Colonic mucosa (tissue), 4 donors: ENCODE measurements at regions not wholly inside any gene's neighbourhood (a gene's known extent, or its start where the extent isn't known, plus 50 kb on each side); places are given as distances from the start of the nearest gene placed in this dataset.

Source experiments
- DNase-seq: peaks from one replicate; pipeline ENCODE4 v3.0.0-alpha.2; 2020
- H3K27ac ChIP-seq: fragments of 200-600 bp; one replicate; pipeline ENCODE4 v1.8.0; 2021
- H3K27me3 ChIP-seq: fragments of 200-600 bp; one replicate; pipeline ENCODE4 v1.8.0; 2021
- H3K36me3 ChIP-seq: fragments of 200-600 bp; one replicate; pipeline ENCODE4 v1.8.0; 2021
- H3K4me1 ChIP-seq: fragments of 200-600 bp; one replicate; pipeline ENCODE4 v1.8.0; 2021; ENCODE audit warnings: mild to moderate bottlenecking
- H3K4me3 ChIP-seq: fragments of 200-600 bp; one replicate; pipeline ENCODE4 v1.8.0; 2021
- H3K9ac ChIP-seq, 2 donors: one replicate each; pipeline ENCODE4 v1.7.0; 2013; ENCODE audit warnings: control low read depth in 2 of 2, low read depth in 2 of 2, low read length in 2 of 2
- H3K9me3 ChIP-seq: fragments of 200-600 bp; one replicate; pipeline ENCODE4 v1.8.0; 2021
- intact Hi-C: fragments of 100-400 bp; cut with DNase I; formaldehyde crosslinking; loops from one replicate; pipeline ENCODE4 v1.14.1; 2022
- TF ChIP-seq, protein P1 (sequence below): fragments of 200-600 bp; IDR thresholded peaks from one replicate; pipeline ENCODE4 v1.8.0; 2022; ENCODE audit warnings: antibody characterized with exemption, mild to moderate bottlenecking
- donor health status: healthy.
- donor health status: DM: no; HTN: no; CAD: no.
- donor health status: DM: no; HTN: no; CAD: no.

DNA sequence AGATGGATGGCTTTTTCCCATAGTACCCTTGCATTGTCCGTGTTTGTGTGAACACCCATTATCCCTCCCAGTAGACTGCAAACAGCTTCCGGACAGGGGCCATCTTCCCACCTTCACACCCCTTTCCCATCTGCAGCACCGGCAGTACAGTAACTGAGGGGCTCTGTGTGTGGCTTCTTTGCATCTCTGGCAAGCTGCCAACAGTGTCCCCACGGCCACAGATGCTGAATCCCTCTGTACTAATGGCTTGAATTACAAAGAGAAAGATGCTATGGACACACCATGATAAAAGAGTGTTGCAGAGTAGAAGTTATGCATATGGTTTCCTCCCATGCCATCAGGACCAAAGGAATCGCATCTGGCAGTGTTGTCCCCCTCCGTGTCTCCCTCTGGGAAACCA lies 101.1 kb upstream of the CDYL start:
- no peak overlapping the region for H3K27ac ChIP-seq
- H3K36me3 ChIP-seq, result no peaks in the 10 kb centered on the region
- DNase-seq, result peak; percentile 1
- no peaks in the 10 kb centered on the region for H3K4me1 ChIP-seq
- intact Hi-C loops, result no loop called here
- H3K9ac ChIP-seq, result no peak overlapping the region
- TF ChIP-seq, protein P1, sequence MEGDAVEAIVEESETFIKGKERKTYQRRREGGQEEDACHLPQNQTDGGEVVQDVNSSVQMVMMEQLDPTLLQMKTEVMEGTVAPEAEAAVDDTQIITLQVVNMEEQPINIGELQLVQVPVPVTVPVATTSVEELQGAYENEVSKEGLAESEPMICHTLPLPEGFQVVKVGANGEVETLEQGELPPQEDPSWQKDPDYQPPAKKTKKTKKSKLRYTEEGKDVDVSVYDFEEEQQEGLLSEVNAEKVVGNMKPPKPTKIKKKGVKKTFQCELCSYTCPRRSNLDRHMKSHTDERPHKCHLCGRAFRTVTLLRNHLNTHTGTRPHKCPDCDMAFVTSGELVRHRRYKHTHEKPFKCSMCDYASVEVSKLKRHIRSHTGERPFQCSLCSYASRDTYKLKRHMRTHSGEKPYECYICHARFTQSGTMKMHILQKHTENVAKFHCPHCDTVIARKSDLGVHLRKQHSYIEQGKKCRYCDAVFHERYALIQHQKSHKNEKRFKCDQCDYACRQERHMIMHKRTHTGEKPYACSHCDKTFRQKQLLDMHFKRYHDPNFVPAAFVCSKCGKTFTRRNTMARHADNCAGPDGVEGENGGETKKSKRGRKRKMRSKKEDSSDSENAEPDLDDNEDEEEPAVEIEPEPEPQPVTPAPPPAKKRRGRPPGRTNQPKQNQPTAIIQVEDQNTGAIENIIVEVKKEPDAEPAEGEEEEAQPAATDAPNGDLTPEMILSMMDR, result no peak
- H3K4me3 ChIP-seq, result no peak overlapping the region
- H3K27me3 ChIP-seq, result no peaks in the 10 kb centered on the region
- H3K9me3 ChIP-seq, result no peaks in the 10 kb centered on the region

DNA sequence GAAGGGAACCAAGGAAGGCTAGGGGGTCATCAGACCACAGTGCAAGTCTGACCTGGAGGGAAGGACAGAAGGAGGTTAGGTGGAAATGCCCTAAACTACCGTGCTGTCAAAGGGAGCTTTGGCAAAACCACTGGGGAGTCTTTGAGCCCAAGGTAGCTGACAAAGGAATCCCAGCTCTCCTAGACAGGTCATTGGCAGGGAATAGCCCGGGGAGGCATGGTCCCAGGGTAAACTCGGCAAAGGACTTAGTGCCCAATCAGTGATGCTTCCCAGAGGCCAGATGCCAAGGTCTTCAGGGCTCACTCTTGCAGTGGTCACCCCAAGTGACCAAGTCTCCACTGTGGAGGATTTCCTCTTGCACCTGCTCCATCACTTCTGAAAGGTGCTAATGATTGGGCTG lies 102.3 kb upstream of the CDYL start:
- no peaks in the 10 kb centered on the region for H3K27me3 ChIP-seq
- H3K27ac ChIP-seq, result no peak overlapping the region
- no peaks in the 10 kb centered on the region for H3K9me3 ChIP-seq
- intact Hi-C loops, result no loop called here
- TF ChIP-seq, protein P1, result no peak
- DNase-seq, result peak; percentile 8
- no peaks in the 10 kb centered on the region for H3K36me3 ChIP-seq
- H3K4me3 ChIP-seq, result no peak overlapping the region
- H3K4me1 ChIP-seq, result no peaks in the 10 kb centered on the region
- H3K9ac ChIP-seq, result no peak overlapping the region

DNA sequence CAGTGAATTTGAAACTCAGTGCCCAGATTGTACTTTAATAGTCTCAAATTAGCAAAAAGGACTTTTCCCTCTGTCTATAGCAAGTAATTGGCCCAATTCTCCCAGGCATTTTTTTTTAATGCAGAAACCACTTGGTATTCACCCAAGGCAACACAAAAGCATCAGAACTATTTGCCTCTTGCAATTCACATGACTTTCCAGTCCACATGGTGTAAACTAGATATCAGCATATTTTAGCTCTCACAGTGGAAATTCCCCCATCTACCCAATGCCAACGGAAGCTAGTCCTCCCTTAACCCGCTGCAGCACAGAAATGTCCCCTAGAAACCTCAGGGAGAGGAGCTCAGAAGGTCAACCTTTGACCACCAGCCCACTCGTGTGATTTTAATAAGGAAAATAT lies 103.4 kb upstream of the CDYL start:
- H3K27ac ChIP-seq, result no peak overlapping the region
- H3K4me3 ChIP-seq, result no peak overlapping the region
- no peaks in the 10 kb centered on the region for H3K9me3 ChIP-seq
- TF ChIP-seq, protein P1, result no peak
- no peaks in the 10 kb centered on the region for H3K27me3 ChIP-seq
- no peaks in the 10 kb centered on the region for H3K36me3 ChIP-seq
- no peaks in the 10 kb centered on the region for H3K4me1 ChIP-seq
- no peak overlapping the region for H3K9ac ChIP-seq
- intact Hi-C loops, result no loop called here
- peak; percentile 3 for DNase-seq

DNA sequence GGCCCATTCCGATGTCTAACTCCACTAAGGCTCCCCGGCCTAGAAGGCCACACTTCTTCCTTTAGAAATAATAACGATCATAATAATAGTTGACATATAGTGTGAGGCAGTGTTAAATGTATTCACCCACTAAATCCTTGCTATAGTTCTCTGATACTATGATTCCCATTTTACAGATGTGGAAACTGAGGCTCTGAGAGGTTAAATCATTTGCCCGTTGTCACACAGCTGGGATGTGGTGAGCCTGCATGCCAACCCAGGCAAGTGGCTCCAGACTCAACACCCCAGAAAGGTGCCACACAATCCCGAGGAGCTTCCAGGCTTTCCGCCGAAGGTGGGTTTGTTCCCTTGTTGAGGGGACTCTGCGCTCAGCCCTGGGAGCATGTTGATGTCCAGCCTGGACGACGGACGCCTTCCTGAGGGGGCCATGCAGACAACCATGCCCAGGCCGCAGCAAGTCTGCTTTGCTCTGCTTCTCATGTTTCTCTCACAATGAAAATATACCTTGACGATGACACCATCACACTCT lies 104.6 kb upstream of the CDYL start:
- TF ChIP-seq, protein P1, result no peak
- intact Hi-C loops, result no loop called here
- Histone ChIP-seq H3K27me3 (no peaks in the 10 kb centered on the region), H3K36me3 (no peaks in the 10 kb centered on the region), H3K27ac (no peak overlapping the region), H3K4me3 (no peak overlapping the region), H3K9me3 (no peaks in the 10 kb centered on the region), H3K9ac (no peak overlapping the region), H3K4me1 (no peaks in the 10 kb centered on the region)
- peak; percentile 7 for DNase-seq

DNA sequence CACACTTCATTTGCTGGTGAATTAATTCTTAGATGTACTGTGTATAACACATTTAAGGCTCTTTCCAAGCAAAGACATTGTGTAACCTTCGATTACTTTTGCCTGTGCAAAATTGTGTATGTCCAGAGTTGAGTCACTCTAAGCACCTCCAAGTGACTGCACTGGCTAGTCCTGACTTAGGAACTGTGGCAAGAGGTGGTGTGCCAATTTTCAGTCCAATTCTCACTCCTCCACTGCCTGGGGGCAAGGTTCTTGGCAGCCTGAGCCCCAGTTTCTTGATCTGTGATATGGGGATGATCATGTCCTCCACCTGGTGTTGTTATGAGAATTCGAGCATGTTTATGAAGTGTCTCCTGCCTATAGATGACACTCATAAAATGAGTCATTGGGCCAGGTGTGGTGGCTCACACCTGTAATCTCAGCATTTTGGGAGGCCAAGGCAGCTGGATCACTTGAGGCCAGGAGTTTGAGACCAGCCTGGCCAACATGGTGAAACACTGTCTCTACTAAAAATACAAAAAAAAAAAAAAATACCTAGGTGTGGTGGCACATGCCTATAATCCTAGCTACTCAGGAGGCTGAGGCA lies 105.3 kb upstream of the CDYL start:
- Histone ChIP-seq H3K36me3 (no peaks in the 10 kb centered on the region), H3K27ac (no peak overlapping the region), H3K4me3 (no peak overlapping the region), H3K9ac (no peak overlapping the region), H3K27me3 (no peaks in the 10 kb centered on the region), H3K4me1 (no peaks in the 10 kb centered on the region), H3K9me3 (no peaks in the 10 kb centered on the region)
- TF ChIP-seq, protein P1, result no peak
- intact Hi-C loops, result no loop called here
- DNase-seq, result peak; percentile 4
